GM10248 (cell line): ENCODE measurements at regions not wholly inside any gene's neighbourhood (a gene's known extent, or its start where the extent isn't known, plus 50 kb on each side); places are given as distances from the start of the nearest gene placed in this dataset.

ENCODE experiments used
- CTCF ChIA-PET: fragments of 300-600 bp; sonication (Branson Sonifier 250); formaldehyde crosslinking; extraction: SDS; loops from one replicate; lab custom pipeline; 2021; ENCODE audit warnings: antibody characterized with exemption; lab: Yijun Ruan, JAX
- POLR2A ChIA-PET: fragments of 350-650 bp; sonication (Branson Sonifier 250); formaldehyde crosslinking; extraction: SDS; loops from one replicate; lab custom pipeline; 2020; ENCODE audit warnings: antibody characterized with exemption; lab: Yijun Ruan, JAX
- DNase-seq: peaks from one replicate; pipeline ENCODE4 v3.0.0; 2012; ENCODE audit errors: extremely low spot score
- CTCF ChIP-seq: IDR thresholded peaks from 2 replicates; pipeline ENCODE4 v1.5.1; 2012; ENCODE audit warnings: mild to moderate bottlenecking, low read depth; ENCODE audit errors: extremely low read depth, missing control alignments, control extremely low read depth

DNA sequence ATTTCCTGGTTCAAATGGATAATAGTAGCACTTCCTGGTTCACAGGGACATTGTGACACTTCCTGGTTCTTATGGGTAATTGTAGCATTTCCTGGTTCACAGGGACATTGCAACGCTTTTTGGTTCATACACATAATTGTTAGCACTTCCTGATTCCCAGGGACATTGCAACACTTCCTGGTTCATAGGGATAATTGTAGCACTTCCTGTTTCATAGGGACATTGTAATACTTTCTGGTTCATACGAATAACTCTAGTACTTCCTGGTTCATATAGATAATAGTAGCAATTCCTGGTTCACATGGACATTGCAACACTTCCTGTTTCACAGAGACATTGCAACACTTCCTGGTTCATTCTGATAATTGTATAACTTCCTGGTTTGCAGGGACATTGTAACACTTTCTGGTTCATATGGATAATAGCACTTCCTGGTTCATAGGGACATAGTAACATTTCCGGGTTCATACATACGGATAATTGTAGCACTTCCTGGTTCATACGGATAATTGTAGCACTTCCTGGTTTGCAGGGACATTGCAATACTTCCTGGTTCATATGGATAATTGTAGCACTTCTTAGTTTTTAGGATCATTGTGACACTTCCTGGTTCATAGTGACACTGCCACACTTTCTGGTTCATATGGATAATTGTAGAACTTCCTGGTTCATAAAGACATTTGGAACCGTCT lies 61.6 kb upstream of the CD99 start:
- DNase-seq = no peak
- CTCF ChIA-PET = no interaction called here
- no peak for TF ChIP-seq CTCF
- POLR2A ChIA-PET = no interaction called here

GRCh38 chrX:2628751-2629315 lies 62.3 kb upstream of the CD99 start:
- TF ChIP-seq CTCF = no peak
- DNase-seq = no peak
- ChIA-PET POLR2A (no interaction called here), CTCF (no interaction called here)

DNA sequence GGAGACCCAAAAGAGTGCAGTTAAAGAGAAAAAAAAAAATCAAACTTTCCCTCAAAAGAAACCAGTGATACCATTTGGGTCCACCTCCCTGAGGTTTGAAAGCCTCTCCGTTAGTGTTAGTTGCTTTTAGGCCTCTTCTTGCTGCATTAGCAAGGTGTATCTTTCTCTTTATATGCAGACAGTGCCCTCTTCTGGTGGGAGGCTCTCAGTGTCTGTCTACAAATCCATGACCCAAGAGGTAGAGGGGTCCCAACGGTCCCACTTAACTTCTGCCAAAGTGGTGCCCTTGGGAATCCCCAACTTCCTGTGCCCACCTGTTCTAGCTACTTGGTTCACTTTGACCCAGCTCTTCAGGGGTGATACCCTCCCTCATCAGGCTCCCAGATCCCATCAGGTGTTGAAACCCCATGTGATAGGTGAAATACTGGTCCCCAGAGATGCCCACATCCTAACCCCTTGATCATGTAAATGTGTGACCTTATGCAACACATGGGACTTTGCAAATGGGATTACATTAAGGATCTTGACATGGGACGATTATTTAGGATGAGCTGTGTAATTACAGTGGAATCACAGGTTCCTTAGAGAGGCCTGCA lies 63.7 kb upstream of the CD99 start:
- peak; percentile 37 for DNase-seq
- TF ChIP-seq CTCF = peak; percentile 67
- CTCF ChIA-PET = no interaction called here
- POLR2A ChIA-PET = no interaction called here

- no peak for DNase-seq
- CTCF ChIA-PET = no interaction called here
- POLR2A ChIA-PET = no interaction called here
- no peak for TF ChIP-seq CTCF
Measured at GRCh38 chrX:2626750-2627149, 64.3 kb upstream of the CD99 start.

DNA sequence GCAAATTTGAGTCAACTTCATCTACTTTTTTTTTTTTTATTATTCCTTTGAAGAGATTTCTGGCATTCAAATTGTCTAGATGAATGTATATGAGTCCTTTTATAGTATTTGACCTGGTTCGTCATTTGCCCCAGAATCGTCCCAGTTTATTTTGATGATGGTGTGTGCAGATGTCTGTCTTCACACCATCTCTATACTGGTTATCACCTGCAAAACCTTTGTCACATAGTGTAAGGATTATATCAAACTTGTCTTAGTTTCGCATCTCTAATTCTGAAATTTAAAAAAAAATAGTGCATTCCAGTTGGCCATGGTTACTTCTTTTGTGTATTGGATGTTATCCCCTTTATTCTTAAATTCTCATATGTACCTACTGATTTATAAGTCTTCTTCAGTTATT lies 70.5 kb upstream of the CD99 start:
- TF ChIP-seq CTCF = no peak
- no peak for DNase-seq
- ChIA-PET POLR2A (no interaction called here), CTCF (no interaction called here)

DNA sequence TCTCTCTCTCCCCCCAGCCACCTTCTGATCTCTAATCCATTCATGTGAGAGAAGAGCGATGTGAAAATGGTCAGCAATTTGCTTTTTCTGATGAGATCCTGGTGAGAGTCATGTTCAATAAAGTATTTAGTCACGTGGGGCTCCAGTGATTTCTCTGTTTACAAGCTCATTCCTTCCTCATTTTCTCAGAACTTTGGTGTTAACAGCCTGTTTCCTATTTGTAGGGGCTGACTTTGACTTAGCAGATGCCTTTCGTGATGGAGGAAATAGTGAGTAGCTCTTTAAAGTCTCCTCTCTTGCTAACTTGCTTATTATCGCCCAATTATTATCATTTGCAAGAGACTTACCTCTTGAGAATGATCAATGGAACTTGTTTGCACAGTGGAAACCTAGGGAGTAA lies 72.6 kb upstream of the CD99 start:
- ChIA-PET CTCF (no interaction called here), POLR2A (no interaction called here)
- DNase-seq = no peak
- TF ChIP-seq CTCF = no peak
